Panc1 (cell line): ENCODE measurements at regions not wholly inside any gene's neighbourhood (a gene's known extent, or its start where the extent isn't known, plus 50 kb on each side); places are given as distances from the start of the nearest gene placed in this dataset.

ENCODE experiments used
- ATAC-seq: fragments of 200-7000 bp; cut with Tn5 transposase; 2 replicates; pipeline ENCODE4 v1.9.1; 2020; ENCODE audit warnings: mild to moderate bottlenecking, moderate library complexity
- BruUV-seq: library from RNA; stranded (reverse); fragments of 400-500 nt; replicated peaks from 2 replicates; lab custom pipeline; 2021; lab: Mats Ljungman, UMichigan
- CTCF ChIA-PET: fragments of 300-600 bp; sonication (Branson Sonifier 250); formaldehyde crosslinking; loops from one replicate; lab custom pipeline; 2022; ENCODE audit warnings: antibody characterized with exemption; lab: Charles Lee
- POLR2A ChIA-PET: fragments of 300-600 bp; sonication (Branson Sonifier 250); formaldehyde crosslinking; loops from one replicate; lab custom pipeline; 2022; ENCODE audit warnings: antibody characterized with exemption; lab: Charles Lee
- DNase-seq: peaks from one replicate; pipeline ENCODE4 v3.0.0-alpha.2; 2010; ENCODE audit warnings: low read depth, low spot score
- H3K27ac ChIP-seq: 2 replicates; pipeline ENCODE4 v1.5.1; 2011; ENCODE audit warnings: mild to moderate bottlenecking, low read length, inconsistent platforms
- H3K27me3 ChIP-seq: fragments of 200-500 bp; sonication (Bioruptor generic); 2 replicates; pipeline ENCODE4 v1.6.0; 2014; ENCODE audit warnings: low read length, inconsistent platforms; ENCODE audit not compliant: control insufficient read depth, insufficient read depth
- H3K36me3 ChIP-seq: fragments of 200-500 bp; sonication (Bioruptor generic); 2 replicates; pipeline ENCODE4 v1.5.1; 2014; ENCODE audit warnings: inconsistent platforms, mild to moderate bottlenecking, low read length, moderate library complexity; ENCODE audit not compliant: control insufficient read depth, insufficient read depth
- H3K4me1 ChIP-seq: 2 replicates; pipeline ENCODE4 v1.5.1; 2011; ENCODE audit warnings: inconsistent platforms, mild to moderate bottlenecking, low read length, moderate library complexity; ENCODE audit not compliant: control insufficient read depth, insufficient read depth
- H3K4me3 ChIP-seq, 2 experiments: 2 replicates each; pipeline ENCODE4 v1.5.1; 2011 to 2012; ENCODE audit warnings: low read depth in 2 of 2, low read length in 2 of 2, mild to moderate bottlenecking in 2 of 2, inconsistent platforms in 1 of 2, moderate library complexity in 1 of 2
- H3K9me3 ChIP-seq: fragments of 200-500 bp; sonication (Bioruptor generic); 2 replicates; pipeline ENCODE4 v1.5.1; 2014; ENCODE audit warnings: low read depth, mild to moderate bottlenecking, inconsistent platforms, low read length, moderate library complexity; ENCODE audit not compliant: control insufficient read depth, insufficient read depth
- CTCF ChIP-seq: fragments of 450-650 bp; IDR thresholded peaks from 2 replicates; pipeline ENCODE4 v1.5.1; 2017; ENCODE audit warnings: mild to moderate bottlenecking
- POLR2AphosphoS5 ChIP-seq: IDR thresholded peaks from 2 replicates; pipeline ENCODE4 v1.6.1; 2012; ENCODE audit warnings: mild to moderate bottlenecking, low read depth, low read length, moderate library complexity
- REST ChIP-seq, 2 experiments: IDR thresholded peaks; 2 replicates each; pipeline ENCODE4 v1.6.1; 2011 to 2012; ENCODE audit warnings: low read depth in 2 of 2, control low read depth in 1 of 2, low read length in 1 of 2, mild to moderate bottlenecking in 1 of 2, moderate library complexity in 1 of 2; ENCODE audit not compliant: insufficient read depth in 1 of 2
- SIN3A ChIP-seq: IDR thresholded peaks from 2 replicates; pipeline ENCODE4 v1.6.1; 2012; ENCODE audit warnings: low read depth, mild to moderate bottlenecking, low read length, moderate library complexity, borderline replicate concordance; ENCODE audit not compliant: insufficient read depth
- TCF7L2 ChIP-seq: IDR thresholded peaks from 2 replicates; pipeline ENCODE4 v1.6.1; 2011; ENCODE audit warnings: mild to moderate bottlenecking, low read depth, low read length, inconsistent platforms
- in situ Hi-C: cut with HindIII; loops from 2 replicates; pipeline ENCODE4 v1.10.0; 2016; ENCODE audit warnings: low sequenced_read_pairs, low pct_unique_long_range_greater_than_20kb
- intact Hi-C: fragments of 100-400 bp; cut with micrococcal nuclease; formaldehyde crosslinking; loops from one replicate; pipeline ENCODE4 v1.10.0; 2022; ENCODE audit not compliant: unreplicated experiment

- TF ChIP-seq POLR2AphosphoS5 (no peak), TCF7L2 (no peak), REST (IDR thresholded peaks at IDR 0.05; ENCODE audit: insufficient read depth in 1 of 2, low read depth in 2 of 2, low read length in 1 of 2) (no peak), SIN3A (no peak), CTCF (no peak)
- no peaks in the 10 kb centered on the region for H3K4me1 ChIP-seq
- POLR2A ChIA-PET, result no interaction called here
- no peak overlapping the region for H3K27ac ChIP-seq
- H3K4me3 ChIP-seq, result no peak overlapping the region
- CTCF ChIA-PET, result no interaction called here
- in situ Hi-C loops (no loop called here), intact Hi-C loops (no loop called here)
- no TSS peak for BruUV-seq
- ATAC-seq, result no peak
- no peaks in the 10 kb centered on the region for H3K36me3 ChIP-seq
- no peaks in the 10 kb centered on the region for H3K27me3 ChIP-seq
- H3K9me3 ChIP-seq, result no peaks in the 10 kb centered on the region; the same call in 1 of the 2 replicates
- no peak for DNase-seq
Measured at GRCh38 chr5:124238350-124238749, 508.1 kb downstream of the ZNF608 start.

- H3K4me1 ChIP-seq, result no peaks in the 10 kb centered on the region
- POLR2A ChIA-PET, result no interaction called here
Measured at GRCh38 chr5:124237206-124237695, 509.2 kb downstream of the ZNF608 start.

More at GRCh38 chr5:124237206-124237695, 509.2 kb downstream of the ZNF608 start:
- in situ Hi-C loops (no loop called here), intact Hi-C loops (no loop called here)
- DNase-seq (no peak), ATAC-seq (no peak)
- Histone ChIP-seq H3K27me3 (no peaks in the 10 kb centered on the region), H3K4me3 (no peak overlapping the region), H3K9me3 (no peaks in the 10 kb centered on the region; the same call in 1 of the 2 replicates), H3K27ac (no peak overlapping the region), H3K36me3 (no peaks in the 10 kb centered on the region)
- TF ChIP-seq TCF7L2 (no peak), SIN3A (no peak), REST (IDR thresholded peaks at IDR 0.05; ENCODE audit: insufficient read depth in 1 of 2, low read depth in 2 of 2, low read length in 1 of 2) (no peak), CTCF (no peak), POLR2AphosphoS5 (no peak)
- no TSS peak for BruUV-seq
- CTCF ChIA-PET, result no interaction called here
